ENCODE measurements at regions not wholly inside any gene's neighbourhood (a gene's known extent, or its start where the extent isn't known, plus 50 kb on each side); places are given as distances from the start of the nearest gene placed in this dataset.

GRCh38 chr5:93644760-93645159 lies 61.7 kb downstream of the NR2F1 start:
- H3F3A ChIP-seq (ENCODE audit: low read length, unreplicated experiment), result no peaks in the 10 kb centered on the region
- H3K4me1 ChIP-seq (ENCODE audit: insufficient read depth, low read length), result no peaks in the 10 kb centered on the region
- H3K9me3 ChIP-seq (ENCODE audit: low read length), result no peaks in the 10 kb centered on the region
- H3K9me2 ChIP-seq (replicated peaks; ENCODE audit: low read length), result no peaks in the 10 kb centered on the region
- no peak overlapping the region for H3K4me2 ChIP-seq (ENCODE audit: low read length)
- H3K27ac ChIP-seq (ENCODE audit: low read length), result no peak overlapping the region
- no peaks in the 10 kb centered on the region for H3K27me3 ChIP-seq (ENCODE audit: low read length)
- no peak for DNase-seq
- no peak overlapping the region for H2AFZ ChIP-seq (ENCODE audit: low read length)
- TF ChIP-seq EZH2 (IDR thresholded peaks at IDR 0.05; ENCODE audit: low read length, unreplicated experiment), result no peak
- no peak for TF ChIP-seq EZH2phosphoT487 (IDR thresholded peaks at IDR 0.05; ENCODE audit: borderline replicate concordance, low read length)
- TF ChIP-seq CTCF (conservative IDR thresholded peaks at IDR 0.05; ENCODE audit: low read depth, low read length), result no peak
- ChIA-PET CTCF (no interaction called here), POLR2A (ENCODE audit: unreplicated experiment) (no interaction called here)
- no peak for ATAC-seq
- no peak overlapping the region for H3K9ac ChIP-seq (ENCODE audit: low read length)
- no peaks in the 10 kb centered on the region for H4K20me1 ChIP-seq (ENCODE audit: low read length)
- no peaks in the 10 kb centered on the region for H3K79me2 ChIP-seq (ENCODE audit: low read length)
- H3K36me3 ChIP-seq (ENCODE audit: low read depth, low read length), result no peaks in the 10 kb centered on the region
- no TSS peak for BruUV-seq (replicated peaks)
- intact Hi-C loops (cut with micrococcal nuclease), result no loop called here
- H3K4me3 ChIP-seq (ENCODE audit: low read length), result no peak overlapping the region

Measured in PC-3 (cell line).